Keratinocyte (primary cell): ENCODE measurements at regions not wholly inside any gene's neighbourhood (a gene's known extent, or its start where the extent isn't known, plus 50 kb on each side); places are given as distances from the start of the nearest gene placed in this dataset.

Experiments
- DNase-seq: peaks from one replicate; pipeline ENCODE4 v3.0.0-alpha.2; 2011; ENCODE audit warnings: low read depth, missing footprints, low spot score
- FAIRE-seq: peaks from 2 replicates; lab custom pipeline; 2011; peaks lifted over from hg19 to GRCh38; lab: Jason Lieb, UNC
- H2AFZ ChIP-seq: 2 replicates; pipeline ENCODE4 v1.6.0; 2012; ENCODE audit warnings: low read length, control low read depth, inconsistent platforms; ENCODE audit not compliant: control insufficient read depth
- H3K27ac ChIP-seq: 2 replicates; pipeline ENCODE4 v1.5.1; 2011; ENCODE audit warnings: low read length; ENCODE audit not compliant: control insufficient read depth, insufficient read depth
- H3K27me3 ChIP-seq: 3 replicates; pipeline ENCODE4 v1.6.0; 2011; ENCODE audit warnings: low read length; ENCODE audit not compliant: control insufficient read depth, insufficient read depth; ENCODE audit errors: extremely low read depth
- H3K36me3 ChIP-seq, 2 experiments: 2 replicates in 1 of 2; 3 replicates in 1 of 2; pipeline ENCODE4 v1.5.1; 2011; ENCODE audit warnings: low read length in 2 of 2, mild to moderate bottlenecking in 1 of 2; ENCODE audit not compliant: control insufficient read depth in 2 of 2, insufficient read depth in 2 of 2; ENCODE audit errors: extremely low read depth in 1 of 2
- H3K4me1 ChIP-seq: 3 replicates; pipeline ENCODE4 v1.5.1; 2011; ENCODE audit warnings: low read length; ENCODE audit not compliant: control insufficient read depth, insufficient read depth; ENCODE audit errors: extremely low read depth
- H3K4me2 ChIP-seq: 3 replicates; pipeline ENCODE4 v1.6.0; 2011; ENCODE audit warnings: low read depth, low read length; ENCODE audit not compliant: control insufficient read depth, insufficient read depth; ENCODE audit errors: extremely low read depth
- H3K4me3 ChIP-seq, 3 experiments: fragments of 200-600 bp in 1 of 3; sonication (generic) in 1 of 3; 2 replicates in 2 of 3; 3 replicates in 1 of 3; pipeline ENCODE4 v1.5.1; 2011 to 2016; ENCODE audit warnings: low read length in 3 of 3, mild to moderate bottlenecking in 3 of 3, control low read depth in 2 of 3, inconsistent platforms in 1 of 3, low read depth in 1 of 3, mixed read lengths in 1 of 3, mixed run types in 1 of 3, moderate library complexity in 1 of 3; ENCODE audit not compliant: control insufficient read depth in 2 of 3, insufficient read depth in 2 of 3; ENCODE audit errors: extremely low read depth in 1 of 3
- H3K79me2 ChIP-seq: 2 replicates; pipeline ENCODE4 v1.6.0; 2012; ENCODE audit warnings: low read length; ENCODE audit not compliant: control insufficient read depth, insufficient read depth
- H3K9ac ChIP-seq: 3 replicates; pipeline ENCODE4 v1.6.0; 2011; ENCODE audit warnings: low read length; ENCODE audit not compliant: control insufficient read depth, insufficient read depth; ENCODE audit errors: extremely low read depth
- H3K9me1 ChIP-seq: 3 replicates; pipeline ENCODE4 v1.6.0; 2011; ENCODE audit warnings: low read length; ENCODE audit not compliant: control insufficient read depth, insufficient read depth; ENCODE audit errors: extremely low read depth
- H3K9me3 ChIP-seq: 2 replicates; pipeline ENCODE4 v1.5.1; 2012; ENCODE audit warnings: low read depth, low read length; ENCODE audit not compliant: control insufficient read depth
- H4K20me1 ChIP-seq: 3 replicates; pipeline ENCODE4 v1.6.0; 2011; ENCODE audit warnings: low read length; ENCODE audit not compliant: control insufficient read depth, insufficient read depth; ENCODE audit errors: extremely low read depth
- CTCF ChIP-seq, 3 experiments: IDR thresholded peaks in 1 of 3; conservative IDR thresholded peaks in 1 of 3; optimal IDR thresholded peaks in 1 of 3; 2 replicates in 2 of 3; 3 replicates in 1 of 3; pipeline versions ENCODE3 to v1.5.1; 2011; ENCODE audit warnings: low read length in 3 of 3, mild to moderate bottlenecking in 3 of 3, moderate library complexity in 2 of 3, control low read depth in 1 of 3, inconsistent platforms in 1 of 3; ENCODE audit not compliant: insufficient read depth in 2 of 3; ENCODE audit errors: extremely low read depth in 1 of 3
- EZH2 ChIP-seq: IDR thresholded peaks from one replicate; pipeline ENCODE4 v1.6.1; 2012; ENCODE audit warnings: inconsistent platforms, mild to moderate bottlenecking, low read length, moderate library complexity
- dilution Hi-C: fragments of 300-500 bp; cut with MboI; formaldehyde crosslinking; loops from one replicate; pipeline ENCODE4 v1.7.0; 2020; ENCODE audit warnings: low sequenced_read_pairs; ENCODE audit not compliant: extremely low pct_ligation_motif_present

- Histone ChIP-seq H3K27ac (no peak overlapping the region), H3K79me2 (no peaks in the 10 kb centered on the region), H3K4me3 (no peak overlapping the region), H3K9ac (no peak overlapping the region), H4K20me1 (no peaks in the 10 kb centered on the region), H3K9me3 (no peaks in the 10 kb centered on the region), H3K27me3 (peaks cover 17% of the 10 kb centered on the region), H3K4me1 (no peaks in the 10 kb centered on the region), H3K4me2 (no peak overlapping the region), H3K9me1 (no peaks in the 10 kb centered on the region), H2AFZ (no peak overlapping the region), H3K36me3 (no peaks in the 10 kb centered on the region)
- dilution Hi-C loops: no loop called here
- no peak for DNase-seq
- no peak for FAIRE-seq
- no peak for TF ChIP-seq CTCF (optimal IDR thresholded peaks at IDR 0.05 in 1 of 3, IDR thresholded peaks at IDR 0.05 in 1 of 3, conservative IDR thresholded peaks at IDR 0.05 in 1 of 3; ENCODE audit: extremely low read depth in 1 of 3, insufficient read depth in 2 of 3, low read length in 3 of 3)
- TF ChIP-seq EZH2: no peak
Measured at GRCh38 chr20:17794400-17794799, 94.6 kb downstream of the BANF2 start.

- Histone ChIP-seq H2AFZ (no peak overlapping the region), H3K27ac (no peak overlapping the region), H3K79me2 (no peaks in the 10 kb centered on the region), H3K36me3 (no peaks in the 10 kb centered on the region), H3K4me2 (no peak overlapping the region), H3K9me1 (no peaks in the 10 kb centered on the region), H3K4me1 (no peaks in the 10 kb centered on the region), H4K20me1 (no peaks in the 10 kb centered on the region), H3K27me3 (peaks cover 17% of the 10 kb centered on the region), H3K4me3 (no peak overlapping the region), H3K9me3 (no peaks in the 10 kb centered on the region), H3K9ac (no peak overlapping the region)
- dilution Hi-C loops: no loop called here
- DNase-seq (no peak), FAIRE-seq (no peak)
- no peak for TF ChIP-seq EZH2
- no peak for TF ChIP-seq CTCF (optimal IDR thresholded peaks at IDR 0.05 in 1 of 3, IDR thresholded peaks at IDR 0.05 in 1 of 3, conservative IDR thresholded peaks at IDR 0.05 in 1 of 3; ENCODE audit: extremely low read depth in 1 of 3, insufficient read depth in 2 of 3, low read length in 3 of 3)
Measured at GRCh38 chr20:17793986-17794385, 94.2 kb downstream of the BANF2 start.
